Stomach (tissue), 4 donors: ENCODE measurements at regions not wholly inside any gene's neighbourhood (a gene's known extent, or its start where the extent isn't known, plus 50 kb on each side); places are given as distances from the start of the nearest gene placed in this dataset.

Experiments used
- EP300 ChIP-seq: sonication (generic); formaldehyde crosslinking; IDR thresholded peaks from one replicate; pipeline ENCODE4 v1.6.1; 2017; ENCODE audit warnings: antibody characterized with exemption
- POLR2A ChIP-seq, 4 donors: fragments of 450-650 bp; IDR thresholded peaks; one replicate each; pipeline ENCODE4 v1.6.1; 2016; ENCODE audit warnings: antibody characterized with exemption in 4 of 4, control low read depth in 2 of 4, mild to moderate bottlenecking in 1 of 4, moderate library complexity in 1 of 4
- POLR2AphosphoS5 ChIP-seq, 3 donors: sonication (generic); formaldehyde crosslinking; IDR thresholded peaks; one replicate each; pipeline ENCODE4 v1.6.1; 2016; ENCODE audit warnings: antibody characterized with exemption in 3 of 3

DNA sequence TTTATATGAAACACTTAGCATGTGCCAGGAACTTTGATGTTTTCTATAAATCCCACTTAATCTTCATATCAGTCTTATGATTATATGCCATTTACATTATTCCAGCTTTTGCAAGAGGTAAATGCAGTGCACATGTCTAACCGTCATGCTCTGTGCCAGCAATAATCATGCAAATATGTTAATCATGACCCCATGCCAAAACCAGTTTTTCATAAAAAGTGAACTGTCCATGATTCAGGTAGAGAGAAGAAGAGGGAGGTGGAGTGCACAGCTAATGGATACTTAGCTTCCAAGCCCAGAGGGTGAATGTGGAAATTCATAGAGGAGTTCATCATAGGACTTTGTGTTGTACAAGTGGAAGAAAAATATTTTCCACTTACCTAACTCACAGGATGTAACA lies 458.4 kb downstream of the TBC1D4 start:
- TF ChIP-seq POLR2A (IDR thresholded peaks at IDR 0.05) (no peak), EP300 (no peak), POLR2AphosphoS5 (IDR thresholded peaks at IDR 0.05) (no peak)
